HCT116 (cell line): ENCODE measurements at regions not wholly inside any gene's neighbourhood (a gene's known extent, or its start where the extent isn't known, plus 50 kb on each side); places are given as distances from the start of the nearest gene placed in this dataset.

Source experiments
- CTCF ChIP-seq, 3 experiments: fragments of 200-600 bp in 1 of 3; sonication (generic) in 1 of 3; IDR thresholded peaks in 2 of 3; conservative IDR thresholded peaks in 1 of 3; 2 replicates each; pipeline ENCODE4 v1.5.1; 2012 to 2017; ENCODE audit warnings: low read depth in 2 of 3, low read length in 2 of 3, antibody characterized with exemption in 1 of 3, borderline replicate concordance in 1 of 3, control low read depth in 1 of 3, mild to moderate bottlenecking in 1 of 3, mixed read lengths in 1 of 3, mixed run types in 1 of 3, moderate library complexity in 1 of 3; ENCODE audit not compliant: insufficient read depth in 1 of 3
- EZH2 ChIP-seq: fragments of 200-600 bp; sonication (generic); IDR thresholded peaks from 2 replicates; pipeline ENCODE4 v1.6.1; 2017; ENCODE audit warnings: antibody characterized with exemption, mixed run types
- POLR2A ChIP-seq: IDR thresholded peaks from 2 replicates; pipeline ENCODE4 v1.7.0; 2011; ENCODE audit warnings: borderline replicate concordance; ENCODE audit not compliant: insufficient read depth, insufficient read length; ENCODE audit errors: extremely low read depth

- TF ChIP-seq POLR2A: no peak
- TF ChIP-seq EZH2: no peak
- TF ChIP-seq CTCF (IDR thresholded peaks at IDR 0.05 in 2 of 3, conservative IDR thresholded peaks at IDR 0.05 in 1 of 3; ENCODE audit: borderline replicate concordance in 1 of 3, insufficient read depth in 1 of 3, low read depth in 2 of 3, low read length in 2 of 3): no peak
Measured at GRCh38 chr12:127006972-127007371, 1260.0 kb upstream of the TMEM132C start.
